GM21737 (cell line): ENCODE measurements at regions not wholly inside any gene's neighbourhood (a gene's known extent, or its start where the extent isn't known, plus 50 kb on each side); places are given as distances from the start of the nearest gene placed in this dataset.
"Not testable (repeated sequence)": the region's sequence is repeated elsewhere in the genome, so short reads cannot be mapped to it uniquely, and the experiment has no call there.

ENCODE experiments used
- ATAC-seq: cut with Tn5 transposase; IDR thresholded peaks from one replicate; pipeline ENCODE4 v1.9.1; 2021; ENCODE audit warnings: mild to moderate bottlenecking, moderate library complexity; ENCODE audit not compliant: unreplicated experiment

DNA sequence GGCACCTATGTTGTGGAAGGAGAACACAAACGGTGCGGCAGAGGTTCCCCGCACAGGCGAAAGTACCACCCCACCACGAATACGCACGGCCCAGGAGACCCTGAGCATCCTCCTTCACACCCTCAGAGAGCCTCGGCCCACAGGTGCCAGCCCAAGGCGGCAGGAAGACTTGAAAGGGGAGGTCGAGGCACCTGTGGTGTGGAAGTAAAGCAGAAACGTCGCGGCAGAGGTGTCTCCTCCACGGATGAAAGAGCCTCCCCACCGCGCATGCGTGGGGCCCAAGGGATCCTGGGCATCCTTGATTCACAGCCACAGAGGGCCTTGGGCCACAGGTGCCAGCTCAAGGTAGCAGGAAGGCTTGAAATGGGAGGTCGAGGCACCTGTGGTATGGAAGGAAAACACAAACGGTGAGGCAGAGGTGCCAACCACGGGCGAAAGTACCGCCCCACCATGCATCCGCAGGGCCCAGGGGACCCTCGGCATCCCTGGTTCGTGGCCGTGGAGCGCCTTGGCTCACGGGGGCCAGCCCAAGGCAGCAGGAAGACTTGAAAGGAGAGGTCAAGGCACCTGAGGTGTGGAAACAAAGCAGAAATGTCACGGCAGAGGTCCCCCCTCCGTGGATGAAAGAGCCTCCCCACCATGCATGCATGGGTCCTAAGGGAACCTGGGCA lies 380.1 kb downstream of the ALG10 start:
- no peak for ATAC-seq

GRCh38 chr12:34402899-34403705 lies 380.8 kb downstream of the ALG10 start:
- no peak for ATAC-seq

DNA sequence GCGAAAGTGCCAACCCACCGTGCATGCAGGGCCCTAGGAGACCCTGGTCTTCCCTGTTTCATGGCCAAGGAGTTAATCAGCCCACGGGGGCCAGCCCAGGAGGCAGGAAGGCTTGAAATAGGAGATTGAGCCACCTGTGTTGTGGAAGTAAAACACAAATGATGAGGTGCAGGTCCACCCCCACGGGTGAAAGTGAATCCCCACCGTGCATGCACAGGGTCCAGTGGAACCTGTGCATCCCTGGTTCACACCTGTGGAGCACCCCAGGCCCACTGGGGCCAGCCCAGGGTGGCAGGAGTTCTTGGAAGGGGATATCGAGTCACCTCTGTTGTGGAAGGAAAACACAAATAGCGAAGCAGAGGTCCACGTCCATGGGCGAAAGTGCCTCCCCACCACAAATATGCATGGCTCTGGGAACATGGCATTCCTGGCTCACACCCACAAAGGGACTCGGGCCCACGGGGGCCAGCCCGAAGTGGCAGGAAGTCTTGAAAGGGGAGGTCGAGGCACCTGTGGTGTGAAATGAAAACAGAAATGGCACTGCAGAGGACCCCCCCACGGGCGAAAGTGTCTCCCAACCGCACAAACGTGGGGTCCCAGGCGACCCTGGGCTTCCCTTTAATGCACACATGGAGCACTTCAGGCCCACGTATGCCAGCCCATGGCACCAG lies 381.5 kb downstream of the ALG10 start:
- ATAC-seq = no peak

DNA sequence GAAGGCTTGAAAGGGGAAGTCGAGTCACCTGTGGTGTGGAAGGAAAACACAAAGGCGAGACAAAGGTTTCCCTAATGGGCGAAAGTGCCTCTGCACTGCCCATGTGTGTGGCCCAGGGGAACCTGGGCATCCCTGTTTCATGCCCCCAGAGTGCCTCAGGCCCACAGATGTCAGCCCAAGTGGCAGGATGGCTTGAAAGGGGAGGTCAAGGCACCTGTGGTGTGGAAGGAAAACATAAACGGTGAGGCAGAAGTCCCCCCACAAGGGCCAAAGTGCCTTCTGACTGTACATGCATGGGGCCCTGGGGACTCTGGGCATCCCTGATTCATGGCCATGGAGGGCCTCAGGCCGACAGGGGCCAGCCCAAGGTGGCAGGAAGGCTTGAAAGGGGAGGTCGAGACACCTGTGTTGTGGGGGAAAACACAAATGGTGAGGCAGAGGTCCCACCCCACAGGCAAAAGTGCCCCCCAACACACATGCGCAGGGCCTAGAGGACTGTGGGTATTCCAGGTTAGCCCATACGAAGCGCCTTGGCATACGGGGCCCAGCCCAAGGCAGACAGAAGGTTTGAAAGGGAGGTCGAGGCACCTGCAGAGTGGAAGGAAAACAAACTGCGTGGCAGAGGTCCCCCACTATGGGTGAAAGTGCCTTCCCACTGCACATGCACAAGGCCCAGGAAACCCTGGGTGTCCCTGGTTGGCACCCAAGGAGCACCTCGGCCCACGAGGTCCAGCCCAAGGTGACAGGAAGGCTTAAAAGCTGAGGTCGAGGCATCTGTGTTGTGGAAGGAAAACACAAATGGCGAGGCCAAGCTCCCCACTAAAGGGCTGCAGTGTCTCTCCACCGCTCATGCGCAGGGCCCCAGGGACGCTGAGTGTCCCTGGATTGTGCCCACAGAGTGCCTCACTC lies 382.3 kb downstream of the ALG10 start:
- ATAC-seq = no peak

DNA sequence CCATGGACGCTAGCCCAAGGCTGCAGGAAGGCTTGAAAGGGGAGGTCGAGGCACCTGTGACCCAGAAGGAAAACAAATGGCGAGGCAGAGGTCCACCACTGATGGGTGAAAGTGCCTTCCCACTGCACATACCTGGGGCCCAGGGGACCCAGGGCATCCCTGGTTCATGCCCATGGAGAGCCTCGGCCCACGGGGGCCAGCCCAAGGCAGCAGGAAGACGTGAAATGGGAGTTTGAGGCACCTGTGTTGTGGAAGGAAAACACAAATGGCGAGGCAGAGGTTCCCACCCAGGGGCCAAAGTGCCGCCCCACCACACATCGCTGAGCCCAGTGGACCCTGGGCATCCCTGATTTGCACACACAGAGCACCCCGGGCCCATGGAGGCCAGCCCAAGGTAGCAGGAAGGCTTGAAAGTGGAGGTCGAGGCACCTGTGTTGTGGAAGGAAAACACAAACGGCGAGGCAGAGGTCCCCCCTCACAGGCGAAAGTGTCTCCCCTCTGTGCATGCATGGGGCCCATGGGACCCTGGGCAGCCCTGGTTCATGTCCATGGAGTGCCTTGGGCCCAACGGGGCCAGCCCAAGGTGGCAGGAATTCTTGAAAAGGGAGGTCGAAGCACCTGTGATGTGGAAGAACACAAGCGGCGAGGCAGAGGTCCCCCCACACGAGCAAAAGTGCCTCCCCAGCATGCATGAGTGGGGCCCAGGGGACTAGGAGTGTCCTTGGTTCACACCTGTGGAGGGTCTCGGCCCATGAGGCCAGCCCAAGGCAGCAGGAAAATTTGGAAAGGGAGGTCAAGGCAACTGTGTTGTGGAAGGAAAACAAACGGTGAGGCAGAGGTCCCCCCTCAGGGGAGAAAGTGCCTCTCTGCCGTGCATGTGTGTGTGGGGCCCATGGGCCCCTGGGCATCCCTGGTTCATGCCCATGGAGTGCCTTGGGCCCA lies 383.3 kb downstream of the ALG10 start:
- no peak for ATAC-seq

DNA sequence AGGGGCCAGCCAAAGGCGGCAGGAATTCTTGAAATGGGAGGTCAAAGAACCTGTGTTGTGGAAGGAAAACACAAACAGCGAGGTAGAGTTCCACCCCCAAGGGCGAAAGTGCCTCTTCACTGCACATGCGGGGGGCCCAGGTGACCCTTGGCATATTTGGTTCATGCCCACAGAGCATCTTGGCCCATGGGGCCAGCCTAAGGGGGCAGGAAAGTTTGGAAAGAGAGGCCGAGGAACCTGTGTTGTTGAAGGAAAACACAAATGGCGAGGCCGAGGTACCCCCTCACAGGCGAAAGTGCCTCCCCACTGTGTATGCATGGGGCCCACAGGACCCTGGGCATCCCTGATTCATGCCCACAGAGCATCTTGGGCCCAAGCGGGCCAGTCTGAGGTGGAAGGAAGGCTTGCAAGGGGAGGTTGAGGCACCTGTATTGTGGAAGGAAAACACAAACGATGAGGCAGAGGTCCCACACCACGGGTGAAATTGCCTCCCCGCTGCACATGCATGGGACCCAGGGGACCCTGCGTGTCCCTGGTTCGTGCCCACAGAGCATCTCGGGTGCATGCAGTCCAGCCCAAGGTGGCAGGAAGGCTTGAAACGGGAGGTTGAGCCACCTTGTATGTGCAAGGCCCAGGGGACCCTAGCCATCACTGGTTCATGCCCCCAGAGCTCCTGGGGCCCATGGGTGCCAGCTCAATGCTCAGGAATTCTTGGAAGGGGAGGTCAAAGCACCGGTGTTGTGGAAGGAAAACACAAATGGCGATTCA lies 384.1 kb downstream of the ALG10 start:
- no peak for ATAC-seq

GRCh38 chr12:34406996-34407300 lies 384.7 kb downstream of the ALG10 start:
- no peak for ATAC-seq

DNA sequence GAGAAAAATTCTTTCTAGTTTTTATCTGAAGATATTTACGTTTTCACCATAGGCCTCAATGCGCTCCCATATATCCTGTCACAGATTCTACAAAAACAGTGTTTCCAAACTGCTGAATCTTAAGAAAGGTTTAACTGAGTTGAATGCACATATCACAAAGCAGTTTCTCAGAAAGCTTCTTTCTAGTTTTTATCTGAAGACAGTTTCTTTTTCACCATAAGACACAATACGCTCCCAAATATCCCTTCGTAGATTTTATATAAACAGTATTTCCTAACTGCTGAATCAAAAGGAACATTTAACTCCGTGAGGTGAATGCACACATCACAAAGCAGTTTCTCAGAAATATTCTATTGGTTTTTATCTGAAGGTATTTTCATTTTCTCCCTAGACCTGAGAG lies 385.5 kb downstream of the ALG10 start:
- no peak for ATAC-seq

GRCh38 chr12:34431509-34431908 lies 409.2 kb downstream of the ALG10 start:
- ATAC-seq = not testable (repeated sequence)
